GM18505 (cell line): ENCODE measurements at regions not wholly inside any gene's neighbourhood (a gene's known extent, or its start where the extent isn't known, plus 50 kb on each side); places are given as distances from the start of the nearest gene placed in this dataset.
"Not testable (repeated sequence)": the region's sequence is repeated elsewhere in the genome, so short reads cannot be mapped to it uniquely, and the experiment has no call there.

Experiments used
- ATAC-seq: cut with Tn5 transposase; IDR thresholded peaks from one replicate; pipeline ENCODE4 v1.9.1; 2021; ENCODE audit not compliant: unreplicated experiment
- POLR2A ChIP-seq: IDR thresholded peaks from 4 replicates; pipeline ENCODE4 v1.6.1; 2011; ENCODE audit warnings: borderline replicate concordance; ENCODE audit not compliant: insufficient read depth, insufficient read length; ENCODE audit errors: extremely low read depth

- TF ChIP-seq POLR2A, result no peak
- no peak for ATAC-seq
Observed at GRCh38 chr7:132009778-132010177, 453.4 kb upstream of the PODXL start.

GRCh38 chr7:132004529-132004928 is 448.1 kb upstream of the PODXL start:
- no peak for TF ChIP-seq POLR2A
- ATAC-seq, result no peak

- ATAC-seq, result no peak
- no peak for TF ChIP-seq POLR2A
Observed at GRCh38 chr7:132002343-132002968, 446.0 kb upstream of the PODXL start.

GRCh38 chr7:132001146-132001545 is 444.7 kb upstream of the PODXL start:
- no peak for TF ChIP-seq POLR2A
- no peak for ATAC-seq

GRCh38 chr7:131999193-131999592 is 442.8 kb upstream of the PODXL start:
- ATAC-seq, result no peak
- no peak for TF ChIP-seq POLR2A

- no peak for ATAC-seq
- no peak for TF ChIP-seq POLR2A
Observed at GRCh38 chr7:131995324-131995723, 438.9 kb upstream of the PODXL start.

- not testable (repeated sequence) for ATAC-seq
Observed at GRCh38 chr7:131981069-131981468, 424.6 kb upstream of the PODXL start.

- ATAC-seq, result not testable (repeated sequence)
Observed at GRCh38 chr7:131978118-131978517, 421.7 kb upstream of the PODXL start.

- TF ChIP-seq POLR2A, result no peak
- ATAC-seq, result no peak
Observed at GRCh38 chr7:131976411-131976810, 420.0 kb upstream of the PODXL start.

- no peak for ATAC-seq
- TF ChIP-seq POLR2A, result no peak
Observed at GRCh38 chr7:131974671-131975070, 418.2 kb upstream of the PODXL start.

- no peak for TF ChIP-seq POLR2A
- ATAC-seq, result no peak
Observed at GRCh38 chr7:131972251-131972650, 415.8 kb upstream of the PODXL start.

GRCh38 chr7:131970602-131971001 is 414.2 kb upstream of the PODXL start:
- TF ChIP-seq POLR2A, result no peak
- no peak for ATAC-seq

GRCh38 chr7:131969560-131969959 is 413.1 kb upstream of the PODXL start:
- no peak for ATAC-seq
- TF ChIP-seq POLR2A, result no peak

- no peak for TF ChIP-seq POLR2A
- no peak for ATAC-seq
Observed at GRCh38 chr7:131967216-131967730, 410.8 kb upstream of the PODXL start.

- no peak for ATAC-seq
- TF ChIP-seq POLR2A, result no peak
Observed at GRCh38 chr7:131964203-131964602, 407.8 kb upstream of the PODXL start.
